HG03175 (cell line): ENCODE measurements at regions not wholly inside any gene's neighbourhood (a gene's known extent, or its start where the extent isn't known, plus 50 kb on each side); places are given as distances from the start of the nearest gene placed in this dataset.

Source experiments
- ATAC-seq: cut with Tn5 transposase; IDR thresholded peaks from one replicate; pipeline ENCODE4 v1.9.1; 2021; ENCODE audit warnings: mild to moderate bottlenecking, moderate library complexity; ENCODE audit not compliant: unreplicated experiment

- ATAC-seq, result no peak
Observed at GRCh38 chr6:169937389-169938261, 186.2 kb downstream of the ERMARD start.

GRCh38 chr6:169936355-169936975 is 185.0 kb downstream of the ERMARD start:
- no peak for ATAC-seq

- ATAC-seq, result no peak
Observed at GRCh38 chr6:169935861-169936260, 184.4 kb downstream of the ERMARD start.

GRCh38 chr6:169935348-169935718 is 183.9 kb downstream of the ERMARD start:
- ATAC-seq, result no peak

GRCh38 chr6:169934699-169935347 is 183.4 kb downstream of the ERMARD start:
- ATAC-seq, result no peak

GRCh38 chr6:169933839-169934698 is 182.6 kb downstream of the ERMARD start:
- ATAC-seq, result no peak

GRCh38 chr6:169933251-169933821 is 181.9 kb downstream of the ERMARD start:
- no peak for ATAC-seq

- ATAC-seq, result no peak
Observed at GRCh38 chr6:169932491-169932890, 181.1 kb downstream of the ERMARD start.

GRCh38 chr6:169931261-169931660 is 179.8 kb downstream of the ERMARD start:
- ATAC-seq, result no peak

GRCh38 chr6:169930799-169931198 is 179.4 kb downstream of the ERMARD start:
- no peak for ATAC-seq

GRCh38 chr6:169927711-169928110 is 176.3 kb downstream of the ERMARD start:
- ATAC-seq, result no peak

- ATAC-seq, result no peak
Observed at GRCh38 chr6:169926617-169927417, 175.4 kb downstream of the ERMARD start.

GRCh38 chr6:169923468-169924464 is 172.3 kb downstream of the ERMARD start:
- ATAC-seq, result no peak

- ATAC-seq, result no peak
Observed at GRCh38 chr6:169921853-169922824, 170.7 kb downstream of the ERMARD start.

GRCh38 chr6:169921217-169921616 is 169.8 kb downstream of the ERMARD start:
- no peak for ATAC-seq

- no peak for ATAC-seq
Observed at GRCh38 chr6:169920359-169921020, 169.1 kb downstream of the ERMARD start.
